ENCODE measurements at regions not wholly inside any gene's neighbourhood (a gene's known extent, or its start where the extent isn't known, plus 50 kb on each side); places are given as distances from the start of the nearest gene placed in this dataset.

DNA sequence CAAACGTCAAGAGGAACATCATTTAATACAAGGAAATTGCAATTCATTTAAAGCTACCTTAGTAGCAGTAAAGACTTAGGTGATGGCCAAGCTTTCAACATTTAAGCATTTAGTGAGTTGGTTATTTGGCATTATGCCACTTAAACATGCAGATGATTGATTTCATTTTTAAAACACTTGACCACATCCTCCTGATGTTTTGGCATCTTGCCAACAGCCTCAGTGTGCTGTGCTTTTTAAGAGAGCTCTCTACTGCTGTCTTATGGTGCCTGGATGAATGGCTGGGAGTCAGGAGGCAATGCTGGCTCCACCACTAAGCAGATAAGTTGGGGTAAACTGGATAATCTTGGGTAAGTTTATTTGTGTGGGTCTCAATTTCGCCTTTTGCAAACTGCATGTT, 364.5 kb downstream of the MAN2A1 start:
- TF ChIP-seq, protein P1, sequence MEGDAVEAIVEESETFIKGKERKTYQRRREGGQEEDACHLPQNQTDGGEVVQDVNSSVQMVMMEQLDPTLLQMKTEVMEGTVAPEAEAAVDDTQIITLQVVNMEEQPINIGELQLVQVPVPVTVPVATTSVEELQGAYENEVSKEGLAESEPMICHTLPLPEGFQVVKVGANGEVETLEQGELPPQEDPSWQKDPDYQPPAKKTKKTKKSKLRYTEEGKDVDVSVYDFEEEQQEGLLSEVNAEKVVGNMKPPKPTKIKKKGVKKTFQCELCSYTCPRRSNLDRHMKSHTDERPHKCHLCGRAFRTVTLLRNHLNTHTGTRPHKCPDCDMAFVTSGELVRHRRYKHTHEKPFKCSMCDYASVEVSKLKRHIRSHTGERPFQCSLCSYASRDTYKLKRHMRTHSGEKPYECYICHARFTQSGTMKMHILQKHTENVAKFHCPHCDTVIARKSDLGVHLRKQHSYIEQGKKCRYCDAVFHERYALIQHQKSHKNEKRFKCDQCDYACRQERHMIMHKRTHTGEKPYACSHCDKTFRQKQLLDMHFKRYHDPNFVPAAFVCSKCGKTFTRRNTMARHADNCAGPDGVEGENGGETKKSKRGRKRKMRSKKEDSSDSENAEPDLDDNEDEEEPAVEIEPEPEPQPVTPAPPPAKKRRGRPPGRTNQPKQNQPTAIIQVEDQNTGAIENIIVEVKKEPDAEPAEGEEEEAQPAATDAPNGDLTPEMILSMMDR (conservative IDR thresholded peaks at IDR 0.05; ENCODE audit: low read length) = peak; percentile 71
- no peak for TF ChIP-seq EZH2phosphoT487 (IDR thresholded peaks at IDR 0.05; ENCODE audit: borderline replicate concordance, low read depth, low read length)
